ENCODE measurements at regions not wholly inside any gene's neighbourhood (a gene's known extent, or its start where the extent isn't known, plus 50 kb on each side); places are given as distances from the start of the nearest gene placed in this dataset.

- Histone ChIP-seq H3K9ac (no peak overlapping the region), H2AFZ (no peak overlapping the region), H3K27ac (no peak overlapping the region), H3K9me3 (ENCODE audit: control insufficient read depth, low read length) (no peaks in the 10 kb centered on the region), H3K36me3 (ENCODE audit: control insufficient read depth, insufficient read depth, low read length) (no peaks in the 10 kb centered on the region), H3K4me3 (ENCODE audit: low read depth, low read length) (no peak overlapping the region), H3K4me2 (ENCODE audit: low read length) (no peak overlapping the region), H3K27me3 (ENCODE audit: control insufficient read depth, insufficient read depth, low read length) (no peaks in the 10 kb centered on the region), H3K4me1 (peaks cover 20% of the 10 kb centered on the region), H3K79me2 (no peaks in the 10 kb centered on the region)
- TF ChIP-seq CTCF (IDR thresholded peaks at IDR 0.05): no peak
Measured at GRCh38 chr3:177343122-177343625, 145.9 kb upstream of the TBL1XR1 start.

GRCh38 chr3:177345049-177345972 is 148.0 kb upstream of the TBL1XR1 start:
- peak overlapping the region; percentile 85 for H2AFZ ChIP-seq
- H3K4me1 ChIP-seq: peaks cover 22% of the 10 kb centered on the region
- H3K27ac ChIP-seq: peak overlapping the region; percentile 97
- no peaks in the 10 kb centered on the region for H3K79me2 ChIP-seq
- no peak for TF ChIP-seq CTCF (IDR thresholded peaks at IDR 0.05)
- H3K4me2 ChIP-seq (ENCODE audit: low read length): peak overlapping the region; percentile 48
- no peak overlapping the region for H3K9ac ChIP-seq
- H3K36me3 ChIP-seq (ENCODE audit: control insufficient read depth, insufficient read depth, low read length): no peaks in the 10 kb centered on the region
- H3K9me3 ChIP-seq (ENCODE audit: control insufficient read depth, low read length): no peaks in the 10 kb centered on the region
- no peak overlapping the region for H3K4me3 ChIP-seq (ENCODE audit: low read depth, low read length)
- H3K27me3 ChIP-seq (ENCODE audit: control insufficient read depth, insufficient read depth, low read length): no peaks in the 10 kb centered on the region

GRCh38 chr3:177345973-177346503 is 148.8 kb upstream of the TBL1XR1 start:
- peak overlapping the region; percentile 85 for H2AFZ ChIP-seq
- peaks cover 22% of the 10 kb centered on the region for H3K4me1 ChIP-seq
- no peak overlapping the region for H3K4me3 ChIP-seq (ENCODE audit: low read depth, low read length)
- H3K9ac ChIP-seq: no peak overlapping the region
- H3K4me2 ChIP-seq (ENCODE audit: low read length): no peak overlapping the region
- H3K36me3 ChIP-seq (ENCODE audit: control insufficient read depth, insufficient read depth, low read length): no peaks in the 10 kb centered on the region
- H3K27me3 ChIP-seq (ENCODE audit: control insufficient read depth, insufficient read depth, low read length): no peaks in the 10 kb centered on the region
- H3K27ac ChIP-seq: peak overlapping the region; percentile 97
- no peaks in the 10 kb centered on the region for H3K9me3 ChIP-seq (ENCODE audit: control insufficient read depth, low read length)
- TF ChIP-seq CTCF (IDR thresholded peaks at IDR 0.05): no peak
- no peaks in the 10 kb centered on the region for H3K79me2 ChIP-seq

- no peak for TF ChIP-seq CTCF (IDR thresholded peaks at IDR 0.05)
- Histone ChIP-seq H3K4me2 (ENCODE audit: low read length) (no peak overlapping the region), H3K79me2 (no peaks in the 10 kb centered on the region), H2AFZ (no peak overlapping the region), H3K36me3 (ENCODE audit: control insufficient read depth, insufficient read depth, low read length) (no peaks in the 10 kb centered on the region), H3K9ac (no peak overlapping the region), H3K27ac (no peak overlapping the region), H3K9me3 (ENCODE audit: control insufficient read depth, low read length) (no peaks in the 10 kb centered on the region), H3K27me3 (ENCODE audit: control insufficient read depth, insufficient read depth, low read length) (no peaks in the 10 kb centered on the region), H3K4me3 (ENCODE audit: low read depth, low read length) (no peak overlapping the region), H3K4me1 (peaks cover 20% of the 10 kb centered on the region)
Measured at GRCh38 chr3:177346878-177347277, 149.6 kb upstream of the TBL1XR1 start.
